ENCODE measurements at regions not wholly inside any gene's neighbourhood (a gene's known extent, or its start where the extent isn't known, plus 50 kb on each side); places are given as distances from the start of the nearest gene placed in this dataset.

- TF ChIP-seq POLR2AphosphoS5 (IDR thresholded peaks at IDR 0.05; ENCODE audit: low read depth) (no peak), REST (IDR thresholded peaks at IDR 0.05; ENCODE audit: unreplicated experiment) (no peak), EZH2phosphoT487 (IDR thresholded peaks at IDR 0.05; ENCODE audit: unreplicated experiment) (no peak), ZNF331 (CRISPR knock-in tag; IDR thresholded peaks at IDR 0.05; ENCODE audit: low read depth) (no peak), CTCF (conservative IDR thresholded peaks at IDR 0.05; ENCODE audit: low read depth in 2 of 2) (no peak), EZH2 (IDR thresholded peaks at IDR 0.05; ENCODE audit: low read depth, unreplicated experiment) (no peak), NANOG (IDR thresholded peaks at IDR 0.05; ENCODE audit: borderline replicate concordance) (no peak), CREB1 (CRISPR knock-in tag; IDR thresholded peaks at IDR 0.05; ENCODE audit: low read depth) (no peak), JUNB (IDR thresholded peaks at IDR 0.05; ENCODE audit: unreplicated experiment) (no peak), ETS1 (IDR thresholded peaks at IDR 0.05) (no peak), ZNF114 (CRISPR knock-in tag; IDR thresholded peaks at IDR 0.05) (no peak)
These were observed 303.9 kb downstream of the CPS1 start for GRCh38 chr2:210860276-210860675.

Data from GM23338 (cell line).